ENCODE measurements at regions not wholly inside any gene's neighbourhood (a gene's known extent, or its start where the extent isn't known, plus 50 kb on each side); places are given as distances from the start of the nearest gene placed in this dataset.

DNA sequence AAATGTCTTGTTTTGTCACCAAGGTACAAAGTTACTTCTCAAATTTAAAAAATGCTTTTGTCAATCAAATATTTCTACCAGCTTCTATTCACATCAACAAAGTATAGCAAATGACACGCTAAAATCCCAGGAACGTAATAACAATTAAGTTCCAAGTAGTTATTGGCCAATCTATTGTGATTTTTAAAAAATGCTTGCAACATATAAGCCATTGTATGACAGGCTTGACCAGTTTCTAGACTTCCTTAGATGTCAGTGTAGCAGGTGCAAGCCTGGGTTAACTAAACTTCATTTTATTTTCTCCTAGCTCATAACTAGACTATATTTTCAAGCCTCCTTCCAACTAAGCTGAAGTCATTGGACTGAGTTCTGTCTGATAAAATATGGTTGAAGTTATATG lies 494.5 kb upstream of the PKN2 start:
- no peak for DNase-seq

DNA sequence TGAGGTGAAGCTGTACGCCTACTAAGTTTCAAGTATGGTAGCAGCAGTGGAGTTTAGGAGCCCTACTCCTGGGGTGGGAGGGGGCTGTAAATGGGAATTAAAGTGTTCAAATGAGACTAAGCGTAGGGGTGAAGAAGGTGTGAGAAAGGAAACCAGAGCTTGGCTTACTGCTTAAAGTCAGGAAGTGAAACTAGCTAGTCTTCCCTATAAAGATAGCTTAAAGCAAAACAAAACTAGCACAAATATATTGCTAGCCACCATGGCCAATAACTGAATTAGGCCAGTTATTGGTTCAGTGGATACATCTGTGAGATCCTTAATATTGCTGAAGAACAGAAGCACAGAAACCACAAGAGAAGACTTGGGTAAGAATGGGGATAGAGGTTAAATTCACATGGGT lies 492.2 kb upstream of the PKN2 start:
- DNase-seq, result no peak

DNA sequence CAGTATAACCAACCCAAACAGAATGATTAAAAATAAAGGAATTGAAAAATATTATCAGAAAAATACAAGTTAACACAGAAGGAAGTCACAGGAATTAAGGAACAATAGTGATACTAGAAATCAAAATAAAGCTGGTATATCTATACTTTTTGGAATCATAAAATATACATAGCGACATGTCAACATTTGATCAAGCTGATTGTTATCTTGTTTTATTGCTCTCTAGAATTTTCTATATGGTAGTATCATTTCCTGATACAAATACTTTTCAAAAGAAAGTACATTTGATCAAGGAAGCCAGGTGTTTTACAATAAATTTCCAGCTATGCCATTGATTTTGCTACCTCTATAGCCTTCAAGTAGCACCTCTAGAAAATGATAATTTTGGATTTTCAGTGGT lies 489.5 kb upstream of the PKN2 start:
- no peak for DNase-seq

DNA sequence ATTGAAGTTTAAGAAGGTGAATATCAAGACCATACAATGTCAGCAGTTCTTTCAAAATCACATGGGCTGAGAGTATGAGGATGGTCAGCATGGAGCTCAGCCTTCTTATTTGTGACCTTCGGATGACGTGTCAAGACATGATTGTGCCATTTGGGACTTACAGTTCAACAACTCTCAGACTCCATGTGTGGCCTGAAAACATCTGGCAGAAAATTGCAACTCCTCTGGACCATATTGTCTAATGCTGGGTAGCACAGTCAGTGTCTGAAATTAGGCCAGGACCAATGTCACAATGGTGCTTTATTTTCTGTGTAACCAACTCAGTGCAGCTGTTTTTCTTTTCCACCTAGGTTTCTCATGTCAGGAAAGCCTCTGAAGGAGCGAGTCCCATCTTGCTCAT lies 483.5 kb upstream of the PKN2 start:
- no peak for DNase-seq

DNA sequence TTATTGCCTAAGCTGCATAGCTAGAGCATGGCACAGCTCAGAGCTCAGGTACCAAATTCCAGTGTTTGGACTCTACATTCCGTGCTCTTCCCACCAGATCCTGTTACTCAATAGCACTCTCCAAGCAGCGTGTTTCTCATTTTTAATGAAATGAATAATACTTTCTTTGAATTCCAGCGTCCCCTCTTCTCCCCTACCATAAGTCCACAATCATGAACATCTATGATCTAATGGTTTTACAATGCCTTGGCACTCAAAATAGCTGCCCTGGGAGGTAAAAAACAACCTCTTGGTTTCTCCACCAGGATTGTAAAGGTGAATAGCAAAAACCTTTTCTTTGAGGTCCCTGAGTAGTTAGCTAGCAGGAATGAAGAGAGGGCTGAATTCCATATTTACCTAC lies 480.0 kb upstream of the PKN2 start:
- no peak for DNase-seq

DNA sequence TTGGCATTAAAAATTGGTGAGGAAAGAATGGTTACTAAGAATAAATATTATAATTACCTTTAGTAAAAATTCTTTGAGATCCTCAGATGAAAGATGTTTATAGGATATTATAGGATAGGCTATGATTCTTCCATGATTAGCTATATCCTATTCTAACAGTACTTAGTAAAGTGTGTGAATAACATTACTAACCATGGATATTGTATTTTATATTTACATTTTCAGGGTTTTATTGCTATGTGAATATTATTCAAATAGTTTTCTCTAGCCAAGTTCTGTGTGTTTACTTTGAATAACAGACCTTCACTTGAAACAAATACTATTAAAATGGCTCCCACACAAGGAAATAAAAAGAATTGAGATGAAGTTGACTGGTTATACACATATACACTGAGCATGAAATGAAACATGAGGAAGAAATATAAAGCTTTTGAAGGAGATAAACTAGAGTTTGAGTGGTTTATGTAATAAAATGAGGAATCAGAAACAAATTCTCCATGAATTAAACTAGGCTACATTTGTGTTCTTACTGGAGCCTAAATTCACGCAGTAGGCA lies 479.4 kb upstream of the PKN2 start:
- no peak for DNase-seq

DNA sequence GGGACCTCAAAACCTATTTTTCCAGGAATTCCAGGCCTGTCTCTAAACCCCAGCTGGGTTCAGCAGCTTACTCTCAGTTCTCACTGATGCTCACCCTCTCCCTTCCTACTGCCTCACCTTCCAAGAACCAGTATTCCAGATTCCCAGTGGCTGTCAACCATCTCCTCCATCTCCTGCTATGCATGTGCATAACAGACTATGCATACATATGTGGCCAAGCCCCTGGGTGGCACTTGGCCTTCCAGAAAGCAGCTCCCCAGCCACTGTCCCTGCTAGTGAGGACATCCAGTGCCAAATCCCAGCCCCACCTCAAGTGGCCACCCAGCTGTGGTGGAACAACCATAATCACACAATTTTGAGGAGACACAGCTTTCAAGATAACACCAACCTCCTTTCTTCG lies 475.7 kb upstream of the PKN2 start:
- DNase-seq, result no peak

DNA sequence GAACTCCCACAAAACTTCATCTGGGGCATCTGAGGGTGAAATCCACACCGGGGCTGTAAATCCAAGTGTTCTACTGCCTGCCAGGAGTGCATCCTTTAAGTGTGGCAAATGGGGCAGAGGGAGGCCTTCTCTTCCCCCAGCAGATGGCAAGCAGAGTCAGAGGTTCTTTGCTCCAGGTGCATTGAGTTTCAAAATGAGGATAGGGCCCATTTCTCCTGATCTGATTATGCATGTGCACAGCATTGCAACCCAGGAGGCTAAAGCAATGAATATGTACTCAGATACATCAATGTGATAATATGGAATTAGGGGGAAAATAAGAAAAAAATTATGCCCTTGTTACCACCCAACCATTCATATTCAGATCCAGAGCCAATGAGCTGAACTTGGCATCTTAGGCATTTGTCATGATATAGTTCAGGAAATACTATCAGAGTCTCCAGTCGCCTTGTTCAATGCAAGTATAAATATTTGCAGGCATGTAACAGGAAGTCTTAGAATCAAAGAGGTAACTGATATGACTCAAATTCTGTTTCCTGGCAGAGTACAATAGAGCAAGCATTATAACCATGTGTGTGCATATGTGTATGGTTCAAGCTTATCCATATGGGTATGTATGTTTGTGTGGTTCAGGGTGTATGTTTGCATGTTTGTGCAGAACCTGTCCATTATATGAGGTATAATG lies 473.8 kb upstream of the PKN2 start:
- no peak for DNase-seq

DNA sequence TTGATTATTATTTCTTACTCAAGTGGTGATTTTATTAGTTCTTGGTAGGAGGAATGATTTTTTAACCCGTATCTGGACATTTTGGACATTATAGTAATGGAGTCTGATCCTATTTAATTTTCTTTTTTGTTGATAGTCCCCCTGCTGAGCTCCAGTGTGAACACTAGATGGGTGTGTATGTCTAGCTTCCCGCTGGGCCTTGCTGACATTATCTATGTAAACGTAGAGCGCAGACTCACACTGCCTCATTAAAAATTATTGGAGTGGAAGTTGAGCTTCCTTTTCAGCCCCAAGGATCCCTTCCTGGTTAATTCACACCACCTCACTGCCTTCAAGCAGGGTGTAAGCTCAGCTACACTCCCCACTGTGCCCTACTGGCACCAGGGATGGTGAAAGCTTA lies 467.6 kb upstream of the PKN2 start:
- DNase-seq, result no peak

DNA sequence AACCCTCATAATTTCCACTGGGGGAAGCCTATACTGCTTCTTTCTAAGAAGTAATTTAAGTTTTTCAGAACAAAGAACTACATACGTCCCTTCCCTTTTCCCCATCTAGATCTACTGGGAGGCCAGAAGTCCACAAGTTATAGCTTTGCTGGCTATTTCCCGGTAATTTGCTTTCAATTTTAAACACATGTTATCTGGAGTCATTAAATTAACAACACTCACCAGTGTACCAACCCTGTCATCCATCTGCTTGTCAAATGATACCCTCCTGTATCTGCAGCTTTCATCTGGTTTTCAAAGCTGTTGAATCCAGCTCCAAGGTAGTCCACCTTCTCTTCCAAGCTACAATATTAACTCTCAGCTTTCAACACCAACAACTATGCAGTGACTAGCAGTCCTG lies 466.7 kb upstream of the PKN2 start:
- no peak for DNase-seq

DNA sequence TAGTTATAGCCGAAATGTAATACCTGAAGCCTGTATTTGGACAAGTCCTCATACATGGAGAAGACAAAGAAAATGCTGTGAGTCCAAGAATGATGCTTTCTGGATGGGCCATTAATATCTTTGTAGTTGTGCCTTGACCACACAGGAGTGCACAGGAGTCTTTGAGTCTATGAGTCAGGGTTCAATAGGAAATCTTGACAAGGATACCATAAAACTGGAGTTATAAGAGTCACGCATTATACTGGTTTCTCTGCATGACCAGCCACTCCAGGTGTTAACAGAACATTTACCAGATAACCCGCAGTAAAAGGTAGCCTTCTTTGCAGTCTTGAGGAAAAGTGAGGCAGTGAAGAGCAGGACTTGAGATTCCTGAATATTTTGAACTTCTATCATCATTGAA lies 464.6 kb upstream of the PKN2 start:
- no peak for DNase-seq

DNA sequence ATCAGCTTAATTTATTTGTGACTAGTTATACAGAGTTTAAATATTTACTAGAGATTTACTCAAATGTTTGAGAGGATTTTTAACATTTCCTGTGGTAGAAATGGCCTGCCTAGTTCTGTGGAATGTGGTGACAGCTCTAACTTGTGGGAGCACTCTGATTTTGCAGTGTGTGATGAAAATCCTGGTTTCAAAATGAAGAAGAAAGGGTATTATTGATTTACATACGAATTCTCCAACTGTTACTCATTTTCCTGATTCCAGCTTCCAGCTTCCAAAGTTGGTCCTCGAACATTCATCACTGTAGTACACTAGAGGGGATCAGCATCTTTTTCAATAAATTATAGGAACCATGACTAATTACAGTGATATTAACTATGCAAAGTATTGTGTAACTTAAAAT lies 462.7 kb upstream of the PKN2 start:
- no peak for DNase-seq

DNA sequence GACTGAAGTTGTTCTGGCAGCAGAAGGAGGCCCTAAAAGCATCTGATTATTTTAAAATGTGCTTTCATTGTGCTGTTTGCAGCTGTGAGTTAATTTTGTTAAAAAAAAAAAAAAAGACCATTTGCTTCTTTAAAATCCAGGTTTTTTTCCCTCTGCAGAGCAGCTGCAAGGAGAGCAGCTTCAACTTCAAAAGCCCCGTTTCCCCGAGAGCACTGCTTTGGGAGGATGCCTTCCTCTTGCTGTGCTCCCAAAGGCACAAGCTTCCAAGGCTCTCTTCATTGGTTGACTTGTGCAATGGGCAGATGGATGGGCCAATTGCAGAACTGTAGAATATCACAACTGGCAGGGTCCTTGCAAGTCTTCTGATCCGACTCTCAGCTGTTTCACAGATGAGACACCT lies 459.2 kb upstream of the PKN2 start:
- DNase-seq, result no peak

DNA sequence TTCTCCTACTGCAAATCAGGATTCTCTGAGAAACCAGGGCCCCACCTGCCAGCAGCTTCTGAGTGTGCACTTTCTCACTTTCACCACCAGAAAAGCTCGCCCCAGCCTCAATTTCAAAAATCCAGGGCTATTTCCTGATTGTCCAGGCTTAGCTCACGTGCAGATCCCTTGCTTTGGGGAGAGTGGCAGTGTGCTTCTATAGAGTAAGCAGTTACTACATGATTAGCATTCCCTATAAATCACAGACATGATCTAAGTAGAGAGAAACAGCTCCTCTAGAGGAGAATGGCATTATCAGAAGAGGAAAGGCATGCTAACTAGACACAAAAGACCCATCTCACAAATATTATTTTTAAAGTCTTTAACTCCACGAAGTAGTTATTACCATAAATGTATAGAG lies 456.0 kb upstream of the PKN2 start:
- no peak for DNase-seq

DNA sequence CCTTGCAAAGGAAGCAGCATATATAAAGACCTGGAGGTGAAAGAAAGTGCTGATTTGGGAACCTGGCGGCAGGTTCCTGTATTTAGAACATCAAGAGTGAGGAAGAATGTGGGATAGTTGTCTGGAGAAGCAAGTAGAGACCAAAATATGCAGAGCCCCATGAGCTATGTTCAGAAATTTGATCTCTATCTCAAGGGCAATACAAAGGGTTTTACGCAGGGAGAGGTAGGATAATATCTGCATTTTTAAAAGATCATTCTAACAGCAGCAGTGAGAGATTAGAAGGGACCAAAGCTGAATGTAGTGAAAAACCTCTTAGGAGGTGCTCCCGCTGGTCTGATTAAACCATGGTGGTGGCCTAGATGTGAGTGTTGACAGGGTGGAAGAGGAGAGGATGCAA lies 453.9 kb upstream of the PKN2 start:
- DNase-seq, result no peak

DNA sequence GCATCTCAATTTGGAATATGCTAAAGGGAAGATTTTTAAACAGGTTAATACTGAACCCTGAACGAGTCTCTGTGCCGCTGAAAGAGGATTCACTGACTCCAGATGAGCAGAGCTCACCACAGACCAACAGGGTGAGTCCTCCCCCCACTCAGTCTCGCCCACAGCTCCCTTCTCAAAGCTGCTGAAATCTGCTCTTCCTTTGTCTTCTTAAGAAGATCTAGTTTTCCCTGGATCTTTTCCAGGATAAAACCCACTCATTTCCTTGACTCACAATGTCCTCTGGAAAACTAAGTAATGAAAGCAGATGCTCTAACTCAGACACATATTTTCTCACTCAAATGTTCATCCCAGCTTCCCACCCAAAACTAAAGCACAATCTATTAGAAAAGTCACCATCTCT lies 447.0 kb upstream of the PKN2 start:
- no peak for DNase-seq

DNA sequence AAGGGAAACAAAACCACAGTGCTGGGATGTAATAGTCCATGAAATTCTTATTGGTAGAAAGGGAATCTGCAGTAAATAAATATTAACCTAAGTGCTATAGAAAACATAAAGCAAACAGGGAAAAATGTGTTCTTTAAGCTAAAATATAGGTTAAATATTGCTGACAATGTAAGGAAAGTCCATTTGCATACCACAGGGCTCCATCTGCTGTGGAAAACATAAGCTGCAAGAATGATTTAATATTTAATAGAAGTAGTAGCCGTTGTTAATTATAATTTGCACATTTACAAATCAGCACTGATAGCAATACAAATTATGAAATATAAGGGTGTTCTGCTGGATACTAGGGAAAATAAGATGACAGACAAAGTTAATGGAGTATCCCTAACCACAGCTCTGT lies 444.9 kb upstream of the PKN2 start:
- no peak for DNase-seq

DNA sequence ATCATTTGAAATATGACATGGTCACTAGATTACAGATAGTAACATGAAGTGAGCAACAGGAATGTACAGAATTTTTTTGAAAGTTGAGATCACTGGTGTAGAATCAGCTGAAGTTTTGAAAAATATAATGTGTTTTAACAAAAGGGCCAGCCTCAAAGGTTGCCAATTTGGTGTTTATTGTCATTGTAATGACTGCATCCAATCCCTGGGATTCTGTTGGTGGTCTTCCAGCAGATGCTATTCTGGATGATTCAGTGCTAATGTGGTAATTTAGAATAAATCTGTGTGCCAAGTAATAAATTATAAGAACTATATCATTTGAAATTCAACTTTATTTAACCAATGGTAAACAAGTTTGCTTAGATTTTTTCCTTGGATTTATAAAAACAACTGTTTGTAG lies 436.4 kb upstream of the PKN2 start:
- no peak for DNase-seq

DNA sequence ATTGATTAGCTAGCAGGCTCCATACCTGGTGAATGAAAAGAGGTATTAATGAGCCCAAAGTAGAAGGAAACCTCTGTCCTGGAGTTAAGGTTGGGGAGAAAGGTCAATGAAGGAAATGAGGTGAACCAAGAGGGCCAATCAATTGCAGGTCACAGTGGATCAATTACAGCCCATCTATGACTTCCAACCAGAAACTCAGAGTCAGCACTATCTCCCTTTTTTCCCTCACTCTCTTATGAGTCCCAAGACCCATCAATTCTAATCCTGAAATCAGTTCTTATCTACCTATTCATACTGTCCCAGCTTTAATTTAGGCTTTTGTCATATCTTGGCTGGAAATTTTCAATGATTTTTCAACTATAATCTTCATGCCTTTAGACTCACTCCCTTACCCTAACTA lies 433.2 kb upstream of the PKN2 start:
- no peak for DNase-seq

DNA sequence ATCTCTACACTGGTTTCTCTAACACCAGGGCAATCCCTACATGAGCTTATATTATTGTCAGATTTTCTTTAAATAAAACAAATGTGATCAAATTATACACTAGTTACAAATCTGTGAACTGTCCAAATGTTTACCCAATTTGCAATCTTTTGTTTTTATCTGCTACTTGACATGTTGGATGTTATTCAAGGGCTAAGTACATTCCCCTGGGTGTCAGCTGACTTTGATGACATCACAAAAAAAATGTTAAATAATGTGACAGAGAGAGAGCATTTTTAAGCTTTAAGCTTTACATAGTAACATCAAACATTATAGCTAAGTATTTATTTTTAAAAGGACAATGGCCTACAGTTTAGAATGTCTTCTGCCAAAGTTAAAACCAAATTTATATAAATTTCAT lies 431.3 kb upstream of the PKN2 start:
- no peak for DNase-seq

DNA sequence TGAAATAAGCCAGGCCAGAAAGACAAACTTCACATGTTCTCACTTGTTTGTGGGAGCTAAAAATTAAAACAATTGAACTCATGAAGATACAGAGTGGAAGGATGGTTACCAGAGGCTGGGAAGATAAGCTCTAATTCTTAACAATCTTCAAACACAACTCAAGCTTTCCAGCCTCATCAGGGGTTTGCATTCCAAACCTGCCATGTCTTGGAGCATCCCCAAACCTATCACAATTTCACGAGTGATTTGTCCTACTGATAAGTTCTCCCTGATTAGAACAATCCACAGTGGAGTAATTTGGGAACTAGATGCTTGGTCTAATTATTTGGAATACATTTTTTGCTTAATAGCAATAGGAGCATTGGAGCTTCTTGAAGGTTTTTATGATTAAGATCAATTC lies 418.5 kb upstream of the PKN2 start:
- DNase-seq, result no peak

DNA sequence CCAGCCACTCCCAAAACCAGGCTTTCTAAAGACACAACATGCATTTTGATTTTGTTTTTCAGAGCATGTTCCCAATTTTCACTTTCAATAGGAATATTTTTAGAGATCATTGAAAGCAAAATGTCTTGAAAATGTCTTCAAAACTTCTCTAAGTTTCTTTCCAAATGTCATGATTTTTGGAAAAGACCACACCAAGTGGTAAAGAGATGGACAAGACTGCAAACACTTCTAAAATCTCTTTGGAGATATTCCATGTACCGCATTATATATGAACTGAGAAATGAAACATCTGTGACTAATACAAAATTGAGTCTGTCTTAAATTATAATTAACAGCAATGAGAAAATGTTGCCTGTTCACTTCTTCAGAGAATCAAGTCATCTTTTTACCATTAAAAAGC lies 418.0 kb upstream of the PKN2 start:
- DNase-seq, result no peak

DNA sequence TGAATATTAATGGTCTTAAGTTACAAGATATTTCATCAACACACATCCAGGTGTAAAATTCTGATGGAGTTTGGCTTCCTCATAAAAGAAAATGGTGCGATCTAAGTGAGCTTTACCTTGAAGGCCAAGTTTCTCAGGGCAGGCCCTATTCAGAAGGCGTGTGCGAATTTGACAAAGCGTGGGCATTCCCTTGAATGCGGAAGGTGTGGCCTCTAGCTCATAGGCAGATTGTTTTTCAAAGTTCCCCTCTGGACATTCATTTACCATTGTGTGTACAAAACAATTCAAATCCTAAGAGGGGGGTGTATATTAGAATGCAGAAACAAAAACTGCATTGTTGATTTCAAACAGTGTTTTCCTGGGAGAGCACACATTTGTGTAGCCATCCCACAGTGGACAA lies 411.9 kb upstream of the PKN2 start:
- DNase-seq, result no peak

DNA sequence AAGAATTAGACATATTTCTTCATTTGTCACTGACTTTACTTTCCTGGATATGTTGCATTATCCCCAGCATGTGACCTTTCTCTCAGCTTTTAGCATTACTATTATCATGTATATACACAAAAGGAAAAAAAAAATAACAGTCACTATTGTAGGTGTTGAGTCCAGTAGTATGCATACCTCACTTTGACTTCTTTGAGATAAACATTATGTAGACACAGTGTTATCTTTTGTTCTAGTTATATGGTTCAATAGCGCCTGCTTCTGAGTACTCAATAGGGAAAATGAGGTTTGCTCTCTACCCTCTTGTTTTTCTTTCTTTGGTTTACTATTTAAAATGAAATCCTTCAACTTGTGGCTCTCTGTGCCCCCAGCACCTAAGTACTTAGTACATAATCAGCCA lies 409.6 kb upstream of the PKN2 start:
- DNase-seq, result no peak

DNA sequence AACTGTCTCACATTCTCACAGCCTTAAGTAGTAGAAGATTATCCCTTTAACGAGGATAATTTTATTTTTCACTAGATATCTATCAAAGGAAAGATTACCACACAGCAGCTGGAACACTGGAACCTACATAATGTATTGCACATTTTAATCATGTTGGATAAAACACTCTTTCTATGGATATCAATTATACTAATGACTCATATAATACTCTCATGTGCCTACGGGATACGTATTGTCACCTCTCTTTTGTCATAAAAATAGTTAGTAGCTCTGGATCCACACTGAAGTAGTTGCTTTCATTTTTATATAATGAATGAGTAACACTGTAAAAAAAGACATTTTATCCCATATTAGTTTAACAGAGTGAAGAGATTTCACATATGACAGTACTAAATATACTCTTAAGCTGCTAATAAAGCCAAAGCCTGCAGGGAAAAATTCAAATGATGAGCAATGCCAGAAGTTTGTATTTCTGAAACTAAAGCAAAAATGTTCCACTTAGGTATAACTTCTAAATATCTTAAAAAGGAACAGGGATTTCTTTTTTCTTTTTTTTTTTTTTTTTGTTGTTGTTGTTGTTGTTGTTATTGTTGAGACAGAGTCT lies 408.7 kb upstream of the PKN2 start:
- DNase-seq, result no peak
